Activated naive CD4-positive, alpha-beta T cell treated with anti-CD3 and anti-CD28 coated beads, Interleukin-2, amount 10 ng/mL, durations not matched to agents 7 days and 5 days (primary cell): ENCODE measurements at regions not wholly inside any gene's neighbourhood (a gene's known extent, or its start where the extent isn't known, plus 50 kb on each side); places are given as distances from the start of the nearest gene placed in this dataset.

Experiments used
- CTCF ChIA-PET: fragments of 350-600 bp; sonication (Branson Sonifier 250); formaldehyde crosslinking; loops from one replicate; lab custom pipeline; 2021; ENCODE audit warnings: antibody characterized with exemption; lab: Charles Lee
- DNase-seq: peaks from one replicate; pipeline ENCODE4 v3.0.0-alpha.2; 2020
- H3K27ac Mint-ChIP-seq: one replicate; pipeline ENCODE4 v1.8.0; 2021; ENCODE audit warnings: mild to moderate bottlenecking, moderate library complexity, mixed read lengths
- H3K27me3 Mint-ChIP-seq: one replicate; pipeline ENCODE4 v1.8.0; 2021; ENCODE audit warnings: mild to moderate bottlenecking, mixed read lengths
- H3K36me3 Mint-ChIP-seq: one replicate; pipeline ENCODE4 v1.8.0; 2021; ENCODE audit warnings: mixed read lengths
- H3K4me1 Mint-ChIP-seq: one replicate; pipeline ENCODE4 v1.8.0; 2021; ENCODE audit warnings: mixed read lengths
- H3K4me3 Mint-ChIP-seq: one replicate; pipeline ENCODE4 v1.8.0; 2021; ENCODE audit warnings: mild to moderate bottlenecking, moderate library complexity, mixed read lengths
- H3K9me3 Mint-ChIP-seq: one replicate; pipeline ENCODE4 v1.8.0; 2021; ENCODE audit warnings: mixed read lengths

DNA sequence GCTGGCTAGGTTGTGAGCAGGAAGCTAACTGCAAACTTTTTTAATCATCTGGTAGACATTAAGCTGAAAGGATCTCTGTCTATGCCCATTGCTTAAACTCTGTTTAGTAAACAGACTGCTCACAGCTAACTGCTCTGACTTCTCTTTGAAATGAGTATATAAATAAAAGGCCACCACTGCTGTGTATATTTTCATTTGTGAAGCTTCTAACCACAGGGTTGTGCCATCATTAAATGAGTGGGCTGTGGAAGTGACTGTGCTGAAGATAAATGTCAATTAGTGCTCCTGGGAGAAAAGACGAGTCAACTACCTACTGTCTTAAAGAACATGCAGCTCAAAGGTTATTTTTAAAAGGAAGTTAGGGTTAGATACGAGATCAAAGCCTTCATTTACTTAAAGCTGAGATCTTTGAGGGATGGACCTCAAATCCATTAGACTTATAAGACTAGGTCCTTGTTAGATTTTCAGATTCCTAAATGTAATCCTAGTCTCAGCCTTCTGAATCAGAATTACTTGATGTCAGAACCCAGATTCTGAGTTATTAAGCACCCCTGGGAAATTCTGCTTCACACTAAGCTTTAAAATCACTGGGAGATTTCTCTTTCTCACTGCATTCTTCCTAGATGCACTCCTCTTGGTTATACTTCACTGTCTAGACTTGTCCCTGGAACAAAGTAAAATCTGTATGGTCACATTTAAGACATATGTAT, 213.1 kb upstream of the FLRT2 start:
- CTCF ChIA-PET = no interaction called here
- Mint-ChIP-seq H3K4me1 (no peaks in the 10 kb centered on the region), H3K27ac (no peak overlapping the region)

DNA sequence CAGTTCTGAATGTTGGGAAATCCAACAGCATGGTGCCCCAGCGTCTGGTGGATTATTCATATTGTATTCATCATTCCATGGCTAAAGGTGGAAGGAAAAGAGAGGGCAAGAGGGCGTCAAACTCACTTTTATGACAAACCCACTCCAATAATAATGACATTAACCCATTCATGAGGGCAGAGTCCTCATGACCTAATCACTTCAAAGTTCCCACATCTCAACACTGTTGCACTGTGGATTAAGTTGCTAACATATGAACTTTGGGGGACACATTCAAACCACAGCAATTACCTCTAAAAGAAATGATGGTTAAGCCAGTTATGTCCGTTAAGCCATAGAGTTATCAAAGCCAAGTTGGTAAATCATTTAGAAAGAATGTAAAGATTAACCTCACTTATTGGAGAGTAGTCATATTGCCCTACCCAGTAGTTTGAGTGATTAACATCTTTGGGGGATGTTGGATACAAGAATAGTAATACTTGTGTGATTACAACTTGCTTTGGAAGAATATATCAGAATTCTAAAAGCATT, 212.4 kb upstream of the FLRT2 start:
- no peaks in the 10 kb centered on the region for H3K4me1 Mint-ChIP-seq
- no peak for DNase-seq
- no peak overlapping the region for H3K27ac Mint-ChIP-seq
- CTCF ChIA-PET = no interaction called here
- H3K36me3 Mint-ChIP-seq = no peaks in the 10 kb centered on the region
- H3K4me3 Mint-ChIP-seq = no peak overlapping the region
- no peaks in the 10 kb centered on the region for H3K9me3 Mint-ChIP-seq
- H3K27me3 Mint-ChIP-seq = no peaks in the 10 kb centered on the region

More for the DNA sequence above, 213.1 kb upstream of the FLRT2 start:
- no peak for DNase-seq
- H3K36me3 Mint-ChIP-seq = no peaks in the 10 kb centered on the region
- no peak overlapping the region for H3K4me3 Mint-ChIP-seq
- H3K27me3 Mint-ChIP-seq = no peaks in the 10 kb centered on the region
- H3K9me3 Mint-ChIP-seq = no peaks in the 10 kb centered on the region

DNA sequence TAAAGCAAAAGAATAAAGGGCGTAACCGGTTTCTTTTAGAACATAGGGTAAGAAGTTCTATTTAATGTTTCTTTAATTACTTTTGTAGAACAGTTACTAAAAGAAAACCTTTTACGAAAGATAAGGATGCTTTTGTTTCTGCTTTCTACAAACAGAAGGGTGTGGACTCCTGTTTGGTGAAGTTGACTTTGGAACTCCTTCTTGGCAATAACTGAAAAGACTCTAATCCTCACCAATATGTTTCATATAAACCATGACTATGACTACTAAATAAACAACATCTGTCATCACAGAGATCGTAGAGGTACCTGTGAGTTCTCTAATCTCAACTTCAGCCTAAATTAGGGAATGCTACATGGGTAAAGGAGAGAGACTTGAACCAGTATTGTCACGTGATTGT, 210.8 kb upstream of the FLRT2 start:
- H3K4me3 Mint-ChIP-seq = no peak overlapping the region
- peaks cover 2% of the 10 kb centered on the region for H3K9me3 Mint-ChIP-seq
- no peaks in the 10 kb centered on the region for H3K36me3 Mint-ChIP-seq
- no peak for DNase-seq
- no peaks in the 10 kb centered on the region for H3K27me3 Mint-ChIP-seq
- no peaks in the 10 kb centered on the region for H3K4me1 Mint-ChIP-seq
- H3K27ac Mint-ChIP-seq = no peak overlapping the region
- CTCF ChIA-PET = no interaction called here

DNA sequence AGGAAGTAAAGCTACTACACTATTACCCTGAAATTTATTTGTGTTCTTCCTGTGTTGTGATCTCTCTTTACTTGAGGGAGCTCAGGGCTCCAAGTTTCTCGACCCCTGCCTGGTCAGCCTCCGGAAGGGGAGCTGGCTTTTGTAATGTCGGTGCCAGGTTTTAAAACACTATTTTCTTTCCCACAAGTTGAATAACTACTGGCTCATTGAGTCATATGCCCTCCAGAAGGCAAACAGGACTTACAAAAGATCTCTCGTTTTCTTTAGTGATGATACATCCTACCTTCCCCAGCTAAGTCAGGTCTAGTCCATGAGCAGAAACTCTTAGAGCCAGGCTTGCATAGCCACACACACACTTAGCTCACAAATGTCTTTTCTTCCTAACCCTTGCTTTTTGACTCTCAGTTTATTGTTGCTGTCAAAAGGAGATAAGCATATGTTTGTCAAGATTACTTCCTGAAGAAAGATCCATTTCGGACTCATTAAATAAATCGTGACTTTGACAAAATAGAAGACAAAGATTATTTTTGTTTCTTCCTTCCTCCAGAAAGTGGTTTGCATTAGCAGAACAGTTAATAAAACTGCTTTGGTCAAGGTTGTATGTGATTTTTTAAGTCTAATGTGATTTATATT, 209.8 kb upstream of the FLRT2 start:
- no peaks in the 10 kb centered on the region for H3K27me3 Mint-ChIP-seq
- DNase-seq = no peak
- no peak overlapping the region for H3K4me3 Mint-ChIP-seq
- H3K9me3 Mint-ChIP-seq = peaks cover 2% of the 10 kb centered on the region
- no peaks in the 10 kb centered on the region for H3K4me1 Mint-ChIP-seq
- no peak overlapping the region for H3K27ac Mint-ChIP-seq
- CTCF ChIA-PET = no interaction called here
- H3K36me3 Mint-ChIP-seq = no peaks in the 10 kb centered on the region

DNA sequence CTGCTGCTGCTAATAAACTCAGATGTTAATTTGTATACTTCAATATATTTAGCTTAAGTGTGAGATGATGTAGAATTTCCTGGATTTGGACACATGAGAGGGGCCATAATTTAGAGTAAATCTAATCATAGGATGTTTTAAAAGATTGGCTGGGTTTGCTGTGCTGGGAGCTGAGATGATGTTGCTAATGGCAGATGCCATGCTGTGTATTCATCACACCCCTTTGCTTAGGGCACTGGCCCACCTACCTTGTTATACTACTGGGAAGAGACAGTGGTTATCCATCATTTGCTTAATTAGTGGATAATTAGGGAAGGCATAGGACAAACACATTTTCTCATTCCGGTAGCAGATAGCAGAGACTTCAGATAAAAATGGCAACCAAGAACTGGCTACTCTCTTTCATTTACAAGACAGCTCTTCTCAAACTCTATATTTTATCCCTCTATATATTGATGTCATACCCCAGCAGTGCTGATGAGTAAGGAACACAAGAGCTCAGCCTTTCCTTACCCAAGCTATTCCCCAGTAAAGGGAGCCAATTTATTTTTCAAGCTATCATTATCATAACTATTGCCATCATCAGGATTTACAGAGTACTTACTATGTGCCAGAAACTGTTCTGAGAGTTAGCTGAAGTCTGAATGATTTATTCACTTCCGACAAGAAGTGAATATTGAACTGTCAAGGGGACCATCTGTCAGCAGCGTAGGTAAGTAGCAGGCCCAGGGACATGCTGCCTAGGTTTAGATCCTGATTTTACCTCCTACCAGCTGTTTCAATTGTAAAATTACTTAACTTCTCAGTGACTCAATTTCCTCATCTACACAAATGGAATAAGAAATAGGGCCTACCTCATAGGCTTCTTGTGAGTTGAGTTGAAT, 204.6 kb upstream of the FLRT2 start:
- H3K4me3 Mint-ChIP-seq = no peak overlapping the region
- H3K27ac Mint-ChIP-seq = no peak overlapping the region
- H3K4me1 Mint-ChIP-seq = no peaks in the 10 kb centered on the region
- no peak for DNase-seq
- peaks cover 2% of the 10 kb centered on the region for H3K9me3 Mint-ChIP-seq
- no peaks in the 10 kb centered on the region for H3K36me3 Mint-ChIP-seq
- CTCF ChIA-PET = interaction anchor here (1.3 kb wide), 1 partner anchor 52 kb away, joined by 3 read pairs; no protein-coding TSS in a partner anchor
- no peaks in the 10 kb centered on the region for H3K27me3 Mint-ChIP-seq

DNA sequence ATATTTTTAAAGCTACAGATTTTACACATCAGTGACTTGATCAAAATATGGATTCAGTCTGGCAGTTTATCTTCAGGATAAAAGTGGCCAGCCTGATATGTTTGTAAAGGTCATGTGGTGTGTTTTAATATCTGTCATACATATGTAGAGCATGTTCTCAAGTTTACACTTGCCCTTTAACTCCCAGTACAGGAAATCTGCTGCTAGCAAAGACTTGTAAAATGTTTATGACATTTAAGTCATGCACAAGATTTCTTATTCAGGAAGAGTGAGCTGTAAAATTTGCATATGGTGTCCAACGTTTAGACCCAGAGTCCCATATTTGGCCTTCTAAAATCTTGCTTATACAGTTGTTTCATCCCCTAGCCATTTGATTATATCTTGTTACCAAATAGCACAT, 197.5 kb upstream of the FLRT2 start:
- peaks cover 4% of the 10 kb centered on the region for H3K9me3 Mint-ChIP-seq
- CTCF ChIA-PET = no interaction called here
- H3K36me3 Mint-ChIP-seq = no peaks in the 10 kb centered on the region
- H3K4me3 Mint-ChIP-seq = no peak overlapping the region
- no peaks in the 10 kb centered on the region for H3K4me1 Mint-ChIP-seq
- DNase-seq = no peak
- H3K27ac Mint-ChIP-seq = no peak overlapping the region
- no peaks in the 10 kb centered on the region for H3K27me3 Mint-ChIP-seq

DNA sequence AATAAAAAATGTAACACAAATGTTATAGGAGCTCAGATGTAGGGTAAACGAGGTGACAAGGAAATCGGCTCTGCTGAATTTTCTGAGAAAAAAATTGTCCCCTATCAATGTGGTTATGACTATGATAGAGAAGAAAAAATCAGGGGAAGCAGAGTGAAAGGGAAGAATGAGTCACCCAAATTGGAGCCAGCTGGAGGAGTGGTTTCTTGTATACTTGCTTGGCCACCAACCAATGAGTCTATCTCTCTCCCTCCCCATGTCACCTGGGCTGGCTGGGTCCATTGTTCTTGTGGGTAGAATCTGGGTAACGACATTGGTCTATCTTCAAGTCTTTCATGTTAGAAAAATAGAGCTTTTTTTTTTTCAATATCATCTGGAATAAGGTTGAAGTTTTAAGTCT, 196.6 kb upstream of the FLRT2 start:
- peaks cover 4% of the 10 kb centered on the region for H3K9me3 Mint-ChIP-seq
- no peaks in the 10 kb centered on the region for H3K36me3 Mint-ChIP-seq
- CTCF ChIA-PET = no interaction called here

DNA sequence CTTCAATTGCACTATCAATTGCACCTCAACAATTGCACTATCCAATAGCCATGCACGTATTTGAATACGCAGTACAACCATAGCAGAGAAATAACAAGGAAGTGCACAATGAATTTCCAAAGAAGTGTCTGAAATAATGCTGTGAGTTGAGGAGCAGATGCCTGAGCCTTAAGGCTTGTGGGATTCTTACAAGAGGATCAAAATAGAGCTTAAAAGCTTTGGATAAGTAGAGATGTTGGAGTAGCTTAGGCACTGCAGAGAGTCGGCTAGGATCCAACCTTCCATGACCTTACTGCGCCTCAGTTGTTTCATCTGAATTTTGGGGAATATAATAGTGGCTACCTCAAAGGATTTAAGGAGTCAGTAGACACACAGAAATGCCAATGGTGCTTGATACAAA, 196.1 kb upstream of the FLRT2 start:
- H3K36me3 Mint-ChIP-seq = no peaks in the 10 kb centered on the region
- no peak overlapping the region for H3K27ac Mint-ChIP-seq
- no peak overlapping the region for H3K4me3 Mint-ChIP-seq
- peaks cover 4% of the 10 kb centered on the region for H3K9me3 Mint-ChIP-seq
- H3K27me3 Mint-ChIP-seq = no peaks in the 10 kb centered on the region
- DNase-seq = no peak
- no peaks in the 10 kb centered on the region for H3K4me1 Mint-ChIP-seq
- CTCF ChIA-PET = no interaction called here

More for the DNA sequence above, 196.6 kb upstream of the FLRT2 start:
- no peak for DNase-seq
- Mint-ChIP-seq H3K4me1 (no peaks in the 10 kb centered on the region), H3K4me3 (no peak overlapping the region), H3K27me3 (no peaks in the 10 kb centered on the region), H3K27ac (no peak overlapping the region)

DNA sequence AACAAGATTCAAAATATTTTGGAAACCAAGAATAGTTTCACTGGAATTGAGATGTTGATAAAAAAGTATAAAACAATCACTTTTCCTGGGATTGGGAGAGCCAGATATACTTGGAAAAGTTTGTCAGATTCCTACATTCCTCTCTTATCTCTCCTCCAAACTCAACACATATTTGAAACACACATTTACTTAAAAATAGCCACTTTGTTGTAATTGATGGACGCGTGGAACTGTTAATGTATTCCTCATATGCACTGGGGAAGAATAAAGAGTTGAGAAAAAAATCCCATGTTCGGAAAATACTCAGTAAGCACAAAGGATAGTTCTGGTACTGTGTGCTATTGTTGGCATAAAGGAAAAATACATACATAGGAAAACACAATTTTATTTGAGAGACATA, 195.6 kb upstream of the FLRT2 start:
- H3K27ac Mint-ChIP-seq = no peak overlapping the region
- no peaks in the 10 kb centered on the region for H3K36me3 Mint-ChIP-seq
- H3K27me3 Mint-ChIP-seq = no peaks in the 10 kb centered on the region
- H3K9me3 Mint-ChIP-seq = peaks cover 4% of the 10 kb centered on the region
- CTCF ChIA-PET = no interaction called here
- no peak overlapping the region for H3K4me3 Mint-ChIP-seq
- H3K4me1 Mint-ChIP-seq = no peaks in the 10 kb centered on the region
- no peak for DNase-seq

DNA sequence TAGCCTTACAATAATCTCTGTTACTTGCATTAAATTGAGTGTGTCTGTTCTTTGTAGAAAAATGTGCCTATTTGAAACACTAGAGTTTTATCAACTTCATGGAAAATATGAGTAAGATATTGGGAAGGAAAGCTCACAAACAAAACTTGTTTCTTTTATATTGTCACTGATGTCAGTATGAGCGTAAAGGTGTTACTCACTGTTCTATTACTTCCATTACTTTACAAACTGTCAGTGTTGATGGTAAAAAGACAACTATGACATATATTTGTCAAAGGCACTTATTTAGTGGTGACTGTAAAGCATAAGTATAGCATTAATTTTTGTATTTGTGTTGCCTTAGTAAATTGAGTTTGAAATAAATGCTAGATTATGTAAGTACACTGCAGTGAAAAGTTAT, 193.7 kb upstream of the FLRT2 start:
- no peaks in the 10 kb centered on the region for H3K27me3 Mint-ChIP-seq
- CTCF ChIA-PET = no interaction called here
- no peaks in the 10 kb centered on the region for H3K36me3 Mint-ChIP-seq
- DNase-seq = no peak
- no peak overlapping the region for H3K27ac Mint-ChIP-seq
- H3K9me3 Mint-ChIP-seq = peaks cover 4% of the 10 kb centered on the region
- H3K4me1 Mint-ChIP-seq = no peaks in the 10 kb centered on the region
- no peak overlapping the region for H3K4me3 Mint-ChIP-seq

DNA sequence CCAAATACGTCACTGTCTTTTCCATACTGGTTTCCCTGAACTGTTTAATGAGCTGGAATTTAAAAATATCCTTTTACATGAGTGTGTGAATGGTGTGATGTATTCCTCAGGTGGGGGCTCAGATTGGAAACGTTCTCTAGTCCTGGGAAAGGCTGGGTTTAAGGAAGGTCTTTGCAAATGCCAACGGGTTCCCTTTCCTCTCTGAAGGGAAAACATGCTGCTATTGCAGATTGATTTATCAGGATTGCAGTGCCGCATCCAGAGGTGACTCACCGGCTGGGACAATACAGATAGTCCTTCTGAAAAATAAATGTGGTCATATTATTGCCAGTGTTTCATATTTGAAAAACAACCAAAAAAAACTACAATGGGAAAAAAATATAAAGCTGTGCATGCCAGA, 193.1 kb upstream of the FLRT2 start:
- DNase-seq = no peak
- CTCF ChIA-PET = no interaction called here
- Mint-ChIP-seq H3K4me3 (no peak overlapping the region), H3K36me3 (no peaks in the 10 kb centered on the region), H3K9me3 (peaks cover 4% of the 10 kb centered on the region), H3K27ac (no peak overlapping the region), H3K4me1 (no peaks in the 10 kb centered on the region), H3K27me3 (no peaks in the 10 kb centered on the region)

DNA sequence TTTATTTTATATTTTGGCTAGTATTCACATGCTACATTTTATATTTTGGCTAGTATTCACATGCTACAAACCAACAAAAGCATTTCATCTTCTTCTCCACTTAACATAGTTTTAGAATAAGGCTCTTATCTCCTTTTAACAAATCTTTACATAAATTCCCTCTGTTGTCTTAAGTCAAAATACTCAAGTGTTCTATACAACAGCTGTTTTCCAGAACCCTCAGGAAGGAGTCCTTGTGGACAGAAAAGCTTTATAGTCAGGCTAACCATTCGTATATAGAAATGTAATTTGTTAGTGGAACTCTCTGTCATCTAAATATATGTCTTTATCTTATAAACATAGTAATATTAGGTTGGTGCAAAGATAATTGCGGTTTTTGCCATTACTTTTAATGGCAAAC, 191.0 kb upstream of the FLRT2 start:
- no peak overlapping the region for H3K4me3 Mint-ChIP-seq
- no peaks in the 10 kb centered on the region for H3K27me3 Mint-ChIP-seq
- H3K36me3 Mint-ChIP-seq = no peaks in the 10 kb centered on the region
- H3K9me3 Mint-ChIP-seq = no peaks in the 10 kb centered on the region
- CTCF ChIA-PET = no interaction called here
- DNase-seq = no peak
- H3K4me1 Mint-ChIP-seq = no peaks in the 10 kb centered on the region
- no peak overlapping the region for H3K27ac Mint-ChIP-seq

DNA sequence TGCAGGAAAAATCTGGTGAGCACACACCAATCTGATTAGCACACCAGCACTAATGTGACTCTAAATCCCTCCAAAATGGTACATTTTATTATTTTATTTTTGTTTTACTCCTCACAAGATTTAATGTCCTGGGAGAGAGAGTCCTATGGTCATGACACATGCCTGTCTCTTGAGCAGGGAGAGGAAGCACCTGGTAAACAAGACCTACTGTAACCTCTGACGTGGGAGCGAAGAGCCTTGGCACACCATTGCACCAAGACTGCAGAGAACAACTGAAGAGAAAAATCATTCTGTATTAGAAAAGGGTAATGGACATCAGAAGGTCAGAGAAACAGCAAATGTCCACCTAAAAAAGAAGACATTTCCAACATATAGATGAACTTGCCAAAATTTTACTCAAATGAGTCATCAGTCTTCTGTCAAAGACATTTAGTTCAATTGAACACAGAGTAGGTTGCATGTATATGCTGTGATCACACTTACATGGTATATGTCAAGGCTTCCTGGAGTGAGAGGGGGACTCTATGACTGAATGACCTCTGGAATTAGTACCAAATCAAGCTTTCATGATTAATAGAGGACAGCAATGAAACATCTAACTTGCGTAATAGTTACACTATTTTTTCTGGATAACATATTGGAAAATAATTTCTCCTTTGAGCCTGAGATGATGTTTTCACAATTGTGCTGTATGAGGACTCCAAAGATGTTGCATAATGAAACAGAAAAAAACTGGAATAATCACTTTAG, 186.9 kb upstream of the FLRT2 start:
- Mint-ChIP-seq H3K4me1 (no peaks in the 10 kb centered on the region), H3K27ac (no peak overlapping the region), H3K36me3 (no peaks in the 10 kb centered on the region), H3K9me3 (peaks cover 7% of the 10 kb centered on the region), H3K27me3 (no peaks in the 10 kb centered on the region), H3K4me3 (no peak overlapping the region)
- DNase-seq = no peak
- CTCF ChIA-PET = no interaction called here

DNA sequence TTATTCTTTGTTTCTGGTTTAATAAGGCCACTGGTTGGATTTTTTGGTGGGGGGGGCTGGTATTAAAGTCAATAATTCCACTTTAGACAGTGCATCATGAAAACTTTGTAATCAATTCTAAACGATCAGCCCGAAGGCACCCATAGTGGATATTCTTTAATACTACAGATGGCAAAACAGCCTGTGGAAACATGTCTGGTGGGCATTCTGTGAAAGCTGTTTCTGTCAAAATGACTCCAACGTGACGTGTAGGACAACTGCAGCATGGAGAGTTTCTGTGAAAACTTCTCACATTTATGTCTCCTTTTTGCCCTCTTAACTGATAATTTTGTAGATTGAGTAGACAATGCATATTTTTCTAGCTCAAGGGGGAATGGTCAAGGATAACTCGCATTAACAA, 185.8 kb upstream of the FLRT2 start:
- Mint-ChIP-seq H3K9me3 (peaks cover 8% of the 10 kb centered on the region), H3K4me3 (no peak overlapping the region), H3K27me3 (no peaks in the 10 kb centered on the region), H3K36me3 (no peaks in the 10 kb centered on the region), H3K4me1 (no peaks in the 10 kb centered on the region), H3K27ac (no peak overlapping the region)
- no peak for DNase-seq
- CTCF ChIA-PET = no interaction called here
